KG1 (cell line): ENCODE measurements at regions not wholly inside any gene's neighbourhood (a gene's known extent, or its start where the extent isn't known, plus 50 kb on each side); places are given as distances from the start of the nearest gene placed in this dataset.
A peak's percentile ranks its signal among the peaks of the same experiment; 100 is the strongest.
"Not testable (repeated sequence)": the region's sequence is repeated elsewhere in the genome, so short reads cannot be mapped to it uniquely, and the experiment has no call there.

Experiments used
- DNase-seq: peaks from one replicate; lab custom pipeline; 2025; lab: John Stamatoyannopoulos, UW

DNA sequence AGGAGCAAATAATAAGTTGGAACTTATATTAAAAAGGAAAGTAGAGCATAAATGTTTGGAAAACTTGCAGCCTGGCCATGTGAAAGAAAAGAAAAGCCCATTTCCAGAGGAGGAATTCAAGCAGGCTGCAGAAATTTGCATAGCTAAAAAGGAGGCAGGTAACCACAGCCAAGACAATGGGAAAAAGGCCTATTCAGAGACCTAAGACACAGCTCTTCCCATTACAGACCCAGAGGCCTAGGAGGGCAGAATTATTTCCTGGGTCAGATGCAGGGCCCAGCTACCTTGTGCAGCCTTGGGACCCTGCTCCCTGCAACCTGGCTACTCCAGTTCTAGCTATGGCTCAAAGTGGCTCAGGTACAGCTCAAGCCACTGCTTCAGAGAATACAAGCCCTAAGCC lies 234.6 kb upstream of the BCHE start:
- DNase-seq: no peak

GRCh38 chr3:166064476-166064875 lies 227.3 kb upstream of the BCHE start:
- no peak for DNase-seq

- no peak for DNase-seq
Measured at GRCh38 chr3:166060789-166061479, 223.7 kb upstream of the BCHE start.

- DNase-seq: no peak
Measured at GRCh38 chr3:166052440-166052839, 215.2 kb upstream of the BCHE start.

DNA sequence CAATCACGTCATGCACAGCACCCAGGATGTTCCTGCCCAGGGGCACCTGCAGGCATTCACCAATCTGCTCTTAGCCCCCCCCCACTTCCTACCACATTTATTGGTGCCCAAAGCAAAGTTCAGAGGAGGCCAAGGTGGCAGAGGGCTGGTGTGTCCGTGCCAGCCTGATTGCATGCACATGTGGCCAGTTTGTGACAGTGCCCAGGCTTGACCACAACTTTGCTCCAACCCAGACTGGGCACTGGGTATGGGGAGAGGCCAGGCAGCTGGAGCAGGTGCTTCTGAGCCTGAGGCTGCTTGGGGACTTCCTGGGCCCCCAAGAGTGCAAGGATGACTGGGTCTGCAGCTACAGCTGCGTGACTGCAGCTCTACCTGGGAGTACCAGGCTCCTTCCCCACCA lies 192.3 kb upstream of the BCHE start:
- DNase-seq: no peak

- DNase-seq: peak; percentile 39
Measured at GRCh38 chr3:166013073-166013679, 176.0 kb upstream of the BCHE start.

DNA sequence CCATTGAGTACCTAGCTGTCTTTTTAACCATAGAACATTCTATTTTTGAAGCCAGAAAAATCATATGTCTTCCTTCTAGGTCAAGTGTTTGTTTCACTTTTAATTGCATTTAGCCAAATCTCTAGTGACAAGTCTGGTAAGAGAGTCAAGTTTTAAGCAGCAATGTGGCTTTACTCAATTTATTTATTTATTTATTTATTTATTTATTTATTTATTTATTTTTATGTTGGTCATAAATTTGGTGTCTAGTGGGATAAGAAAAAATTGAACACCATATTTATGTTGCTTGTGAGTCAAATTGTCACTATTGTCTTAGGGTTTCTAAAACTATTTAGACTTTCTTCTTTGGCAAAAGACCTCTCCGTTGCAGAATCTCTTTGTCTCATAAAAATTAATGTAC lies 174.5 kb upstream of the BCHE start:
- no peak for DNase-seq

DNA sequence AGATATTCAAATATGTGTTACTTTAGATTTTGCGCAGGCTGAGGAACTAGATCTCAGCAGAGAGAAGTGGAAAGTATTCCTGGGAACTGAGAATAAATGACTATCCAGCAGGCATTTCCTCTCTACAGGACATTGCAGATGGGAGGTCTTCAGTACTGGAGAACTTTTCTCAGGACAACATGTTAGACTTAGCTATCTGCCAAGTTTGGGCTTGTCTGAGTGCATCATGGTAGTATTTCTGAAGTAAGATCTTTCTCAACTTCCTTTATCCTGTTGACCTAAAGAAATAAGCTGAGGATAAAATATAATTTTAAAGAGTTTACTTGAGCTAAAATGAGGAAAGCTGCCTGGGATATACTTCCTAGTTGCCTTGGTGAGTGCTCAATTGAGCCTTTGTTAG lies 167.9 kb upstream of the BCHE start:
- no peak for DNase-seq

- DNase-seq: no peak
Measured at GRCh38 chr3:165994293-165994692, 157.1 kb upstream of the BCHE start.

DNA sequence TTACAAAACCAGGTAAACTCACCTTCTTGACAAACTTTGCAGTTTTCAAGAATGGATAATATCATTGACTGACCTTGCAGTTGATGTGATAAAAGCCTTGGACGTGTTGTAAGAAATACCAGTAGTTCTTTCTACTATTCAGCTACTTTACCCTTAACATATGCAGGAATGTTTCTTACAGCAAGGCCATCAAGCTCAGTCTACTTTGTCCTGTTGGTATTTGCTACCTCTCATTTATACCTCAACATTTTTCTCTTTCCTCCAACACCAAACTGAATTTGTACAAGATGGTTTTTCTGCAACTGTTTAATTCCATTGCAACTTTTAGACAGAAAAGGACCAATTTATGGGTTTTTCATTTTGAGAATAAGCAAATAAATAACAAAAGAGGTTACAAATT lies 147.4 kb upstream of the BCHE start:
- no peak for DNase-seq

- no peak for DNase-seq
Measured at GRCh38 chr3:165983284-165983683, 146.1 kb upstream of the BCHE start.

- no peak for DNase-seq
Measured at GRCh38 chr3:165981318-165981717, 144.1 kb upstream of the BCHE start.

DNA sequence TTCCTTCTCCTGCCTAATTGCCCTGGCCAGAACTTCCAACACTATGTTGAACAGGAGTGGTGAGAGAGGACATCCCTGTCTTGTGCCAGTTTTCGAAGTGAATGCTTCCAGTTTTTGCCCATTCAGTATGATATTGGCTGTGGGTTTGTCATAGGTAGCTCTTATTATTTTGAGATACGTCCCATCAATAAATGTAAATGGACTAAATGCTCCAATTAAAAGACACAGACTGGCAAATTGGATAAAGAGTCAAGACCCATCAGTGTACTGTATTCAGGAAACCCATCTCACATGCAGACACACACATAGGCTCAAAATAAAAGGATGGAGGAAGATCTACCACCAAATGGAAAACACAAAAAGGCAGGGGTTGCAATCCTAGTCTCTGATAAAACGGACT lies 123.6 kb upstream of the BCHE start:
- not testable (repeated sequence) for DNase-seq

GRCh38 chr3:165954171-165954570 lies 116.9 kb upstream of the BCHE start:
- DNase-seq: no peak

GRCh38 chr3:165946360-165946759 lies 109.1 kb upstream of the BCHE start:
- DNase-seq: no peak

GRCh38 chr3:165938986-165939540 lies 101.8 kb upstream of the BCHE start:
- DNase-seq: no peak

DNA sequence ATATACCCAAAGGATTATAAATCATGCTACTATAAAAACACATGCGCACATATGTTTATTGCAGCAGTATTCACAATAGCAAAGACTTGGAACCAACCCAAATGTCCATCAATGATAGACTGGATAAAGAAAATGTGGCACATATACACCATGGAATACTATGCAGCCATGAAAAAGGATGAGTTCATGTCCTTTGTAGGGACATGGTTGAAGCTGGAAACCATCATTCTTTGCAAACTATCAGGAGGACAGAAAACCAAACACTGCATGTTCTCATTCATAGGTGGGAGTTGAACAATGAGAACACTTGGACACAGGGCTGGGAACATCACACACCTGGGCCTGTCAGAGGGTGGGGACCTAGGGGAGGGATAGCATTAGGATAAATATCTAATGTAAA lies 98.9 kb upstream of the BCHE start:
- DNase-seq: not testable (repeated sequence)

DNA sequence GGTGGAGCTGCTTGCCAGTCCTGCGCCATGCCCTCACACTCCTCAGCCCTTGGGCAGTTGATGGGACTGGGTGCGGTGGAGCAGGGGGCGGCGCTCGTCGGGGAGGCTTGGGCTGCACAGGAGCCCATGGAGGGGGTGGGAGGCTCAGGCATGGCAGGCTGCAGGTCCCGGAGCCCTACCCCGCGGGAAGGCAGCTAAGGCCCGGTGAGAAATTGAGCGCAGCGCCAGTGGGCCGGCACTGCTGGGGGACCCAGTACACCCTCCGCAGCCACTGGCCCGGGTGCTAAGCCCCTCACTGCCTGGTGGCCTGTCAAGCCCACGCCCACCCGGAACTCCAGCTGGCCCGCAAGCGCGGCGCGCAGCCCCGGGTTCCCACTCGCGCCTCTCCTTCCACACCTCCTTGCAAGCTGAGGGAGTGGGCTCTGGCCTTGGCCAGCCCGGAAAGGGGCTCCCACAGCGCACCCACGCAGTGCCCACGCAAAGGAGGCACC lies 87.1 kb upstream of the BCHE start:
- not testable (repeated sequence) for DNase-seq

DNA sequence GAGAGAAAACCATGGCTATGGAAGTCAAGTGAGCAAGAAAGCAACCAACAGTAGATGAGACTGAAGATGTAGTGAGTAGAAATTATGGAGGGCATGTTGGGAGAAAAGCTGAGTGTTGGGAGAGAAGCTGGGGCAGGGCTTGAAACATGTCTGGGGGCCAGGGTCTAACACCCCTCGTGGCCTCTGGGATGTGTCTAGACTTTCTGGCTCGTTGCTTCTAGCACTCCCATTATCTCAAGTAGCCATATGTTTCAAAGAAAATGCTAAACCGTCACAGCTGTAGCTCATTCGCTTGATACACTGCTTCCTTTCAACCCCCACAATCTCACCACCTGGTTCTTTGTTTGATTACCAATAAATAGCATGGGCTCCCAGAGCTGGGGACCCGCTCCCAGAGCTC lies 83.8 kb upstream of the BCHE start:
- no peak for DNase-seq

- no peak for DNase-seq
Measured at GRCh38 chr3:165919284-165919683, 82.1 kb upstream of the BCHE start.

DNA sequence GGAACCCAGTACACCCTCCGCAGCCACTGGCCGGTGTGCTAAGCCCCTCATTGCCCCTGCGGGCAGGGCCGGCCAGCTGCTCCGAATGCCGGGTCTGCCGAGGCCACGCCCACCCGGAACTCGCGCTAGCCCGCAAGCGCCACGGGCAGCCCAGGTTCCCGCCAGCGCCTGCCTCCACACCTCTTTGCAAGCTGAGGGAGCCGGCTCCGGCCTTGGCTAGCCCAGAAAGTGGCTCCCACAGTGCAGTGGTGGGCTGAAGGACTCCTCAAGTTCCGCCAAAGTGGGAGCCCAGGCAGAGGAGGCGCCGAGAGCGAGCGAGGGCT lies 81.4 kb upstream of the BCHE start:
- DNase-seq: no peak

- not testable (repeated sequence) for DNase-seq
Measured at GRCh38 chr3:165917938-165918656, 80.9 kb upstream of the BCHE start.

DNA sequence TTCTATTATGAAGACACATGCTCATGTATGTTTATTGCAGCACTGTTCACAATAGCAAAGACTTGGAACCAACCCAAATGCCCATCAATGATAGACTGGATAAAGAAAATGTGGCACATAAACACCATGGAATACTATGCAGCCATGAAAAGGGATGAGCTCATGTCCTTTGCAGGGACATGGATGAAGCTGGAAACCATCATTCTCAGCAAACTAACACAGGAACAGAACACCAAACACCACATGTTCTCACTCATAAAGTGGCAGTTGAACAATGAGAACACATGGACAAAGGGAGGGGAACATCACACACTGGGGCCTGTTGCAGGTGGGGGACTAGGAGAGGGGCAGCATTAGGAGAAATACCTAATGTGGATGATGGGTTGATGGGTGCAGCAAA lies 77.9 kb upstream of the BCHE start:
- not testable (repeated sequence) for DNase-seq
